Psoas muscle (tissue), 7 donors: ENCODE measurements at regions not wholly inside any gene's neighbourhood (a gene's known extent, or its start where the extent isn't known, plus 50 kb on each side); places are given as distances from the start of the nearest gene placed in this dataset.

Experiments
- ATAC-seq, 4 donors: fragments of 200-7000 bp; cut with Tn5 transposase; one replicate each; pipeline ENCODE4 v1.9.1; 2020; ENCODE audit warnings: moderate library complexity in 3 of 4, mild to moderate bottlenecking in 2 of 4
- DNase-seq, 2 donors: peaks; one replicate each; pipeline ENCODE4 v3.0.0-alpha.2; 2020
- H3K27ac ChIP-seq: fragments of 200-600 bp; one replicate; pipeline ENCODE4 v1.8.0; 2022
- H3K27me3 ChIP-seq, 3 donors: fragments of 200-600 bp in 1 of 3; one replicate each; pipeline versions ENCODE4 v1.6.1 to v1.8.0; 2013 to 2022; ENCODE audit warnings: low read length in 2 of 3, mild to moderate bottlenecking in 2 of 3, moderate library complexity in 1 of 3; ENCODE audit not compliant: insufficient read depth in 3 of 3
- H3K36me3 ChIP-seq, 2 donors: fragments of 200-600 bp in 1 of 2; one replicate each; pipeline versions ENCODE4 v1.6.1 to v1.8.0; 2013 to 2022; ENCODE audit warnings: low read depth in 1 of 2, mild to moderate bottlenecking in 1 of 2, moderate library complexity in 1 of 2; ENCODE audit not compliant: insufficient read depth in 1 of 2
- H3K4me1 ChIP-seq: fragments of 200-600 bp; one replicate; pipeline ENCODE4 v1.8.0; 2022
- H3K4me3 ChIP-seq: fragments of 200-600 bp; one replicate; pipeline ENCODE4 v1.8.0; 2022; ENCODE audit warnings: mild to moderate bottlenecking
- H3K9me3 ChIP-seq: fragments of 200-600 bp; one replicate; pipeline ENCODE4 v1.8.0; 2022
- CTCF ChIP-seq: fragments of 200-600 bp; IDR thresholded peaks from one replicate; pipeline ENCODE4 v1.8.0; 2022; ENCODE audit warnings: antibody characterized with exemption
- WGBS, 3 donors: extraction: QIAGEN DNeasy Blood & Tissue Kit; methylation state at CpG; one replicate each; pipeline versions ENCODE4 v1.1.6 to v1.1.7; 2013; 5-methylcytosine and 5-hydroxymethylcytosine counted together
- intact Hi-C, 2 donors: fragments of 100-400 bp; cut with DNase I; formaldehyde crosslinking; loops; one replicate each; pipeline versions ENCODE4 v1.11.0 to v1.14.2; 2022
- donor health status: healthy with polysubstance abuse.
- donor health status: DM: no; HTN: no; CAD: no; lungs with moderate emphysema.
- donor health status: Bipolar disorder and iron deficiency.
- donor health status: healthy.
- donor health status: DM: yes; HTN: yes; CAD: no.
- donor health status: DM: no; HTN: no; CAD: no.
- donor health status: DM: yes; HTN: yes; CAD: no.

GRCh38 chr1:5269901-5270300, 615.5 kb downstream of the AJAP1 start:
- Histone ChIP-seq H3K4me3 (no peak overlapping the region), H3K9me3 (no peaks in the 10 kb centered on the region), H3K27me3 (peaks cover 0 to 3% (median 0%) of the 10 kb centered on the region in 3 donors), H3K27ac (no peak overlapping the region), H3K4me1 (no peaks in the 10 kb centered on the region), H3K36me3 (no peaks in the 10 kb centered on the region)
- 86 to 91% (median 86%) methylated on average over 3 of the region's 3 CpGs for WGBS, 3 donors
- intact Hi-C loops: no loop called here
- ATAC-seq (no peak), DNase-seq (no peak)
- no peak for TF ChIP-seq CTCF

GRCh38 chr1:5267603-5268235, 613.3 kb downstream of the AJAP1 start:
- no peak for ATAC-seq
- Histone ChIP-seq H3K27me3 (peaks cover 0 to 3% (median 0%) of the 10 kb centered on the region in 3 donors), H3K4me1 (no peaks in the 10 kb centered on the region), H3K9me3 (no peaks in the 10 kb centered on the region), H3K4me3 (no peak overlapping the region), H3K36me3 (no peaks in the 10 kb centered on the region), H3K27ac (no peak overlapping the region)
- no peak for TF ChIP-seq CTCF
- no peak for DNase-seq
- intact Hi-C loops: no loop called here
- 46 to 51% (median 48%) methylated on average over 14 of the region's 14 CpGs for WGBS, 3 donors

GRCh38 chr1:5265438-5266075, 611.1 kb downstream of the AJAP1 start:
- Histone ChIP-seq H3K27ac (no peak overlapping the region), H3K9me3 (no peaks in the 10 kb centered on the region), H3K4me3 (no peak overlapping the region), H3K36me3 (no peaks in the 10 kb centered on the region), H3K4me1 (no peaks in the 10 kb centered on the region), H3K27me3 (peaks cover 0 to 5% (median 0%) of the 10 kb centered on the region in 3 donors)
- intact Hi-C loops: no loop called here
- WGBS, 3 donors: 38 to 43% (median 40%) methylated on average over 14 of the region's 14 CpGs
- DNase-seq (no peak), ATAC-seq (no peak)
- TF ChIP-seq CTCF: no peak

- WGBS, 3 donors: 54 to 70% (median 61%) methylated on average over 6 of the region's 6 CpGs
- intact Hi-C loops: no loop called here
- Histone ChIP-seq H3K4me1 (no peaks in the 10 kb centered on the region), H3K4me3 (no peak overlapping the region), H3K27me3 (peaks cover 0 to 5% (median 0%) of the 10 kb centered on the region in 3 donors), H3K9me3 (no peaks in the 10 kb centered on the region), H3K27ac (no peak overlapping the region), H3K36me3 (no peaks in the 10 kb centered on the region)
- DNase-seq: no peak
- no peak for TF ChIP-seq CTCF
- ATAC-seq: no peak
Measured at GRCh38 chr1:5264476-5264875, 610.1 kb downstream of the AJAP1 start.
